GM19395 (cell line): ENCODE measurements at regions not wholly inside any gene's neighbourhood (a gene's known extent, or its start where the extent isn't known, plus 50 kb on each side); places are given as distances from the start of the nearest gene placed in this dataset.
"Not testable (repeated sequence)": the region's sequence is repeated elsewhere in the genome, so short reads cannot be mapped to it uniquely, and the experiment has no call there.

Experiments
- ATAC-seq: cut with Tn5 transposase; IDR thresholded peaks from one replicate; pipeline ENCODE4 v1.9.1; 2021; ENCODE audit warnings: mild to moderate bottlenecking, moderate library complexity; ENCODE audit not compliant: unreplicated experiment

GRCh38 chr7:97373736-97374135 lies 256.2 kb downstream of the SDHAF3 start:
- no peak for ATAC-seq

- no peak for ATAC-seq
Observed at GRCh38 chr7:97377713-97378112, 260.2 kb downstream of the SDHAF3 start.

GRCh38 chr7:97381815-97382554 lies 264.5 kb downstream of the SDHAF3 start:
- no peak for ATAC-seq

- ATAC-seq = no peak
Observed at GRCh38 chr7:97390052-97390451, 272.6 kb downstream of the SDHAF3 start.

GRCh38 chr7:97390915-97391593 lies 273.6 kb downstream of the SDHAF3 start:
- no peak for ATAC-seq

- no peak for ATAC-seq
Observed at GRCh38 chr7:97401398-97401797, 283.9 kb downstream of the SDHAF3 start.

GRCh38 chr7:97405835-97406234 lies 288.3 kb downstream of the SDHAF3 start:
- no peak for ATAC-seq

- ATAC-seq = no peak
Observed at GRCh38 chr7:97407106-97407505, 289.6 kb downstream of the SDHAF3 start.

GRCh38 chr7:97409346-97409745 lies 291.8 kb downstream of the SDHAF3 start:
- no peak for ATAC-seq

- no peak for ATAC-seq
Observed at GRCh38 chr7:97418312-97418711, 300.8 kb downstream of the SDHAF3 start.

GRCh38 chr7:97419898-97420297 lies 302.4 kb downstream of the SDHAF3 start:
- ATAC-seq = no peak

- no peak for ATAC-seq
Observed at GRCh38 chr7:97421307-97421930, 303.9 kb downstream of the SDHAF3 start.

- no peak for ATAC-seq
Observed at GRCh38 chr7:97422046-97422445, 304.5 kb downstream of the SDHAF3 start.

- no peak for ATAC-seq
Observed at GRCh38 chr7:97430006-97430405, 301.9 kb upstream of the TAC1 start.

GRCh38 chr7:97439637-97440214 lies 292.2 kb upstream of the TAC1 start:
- ATAC-seq = no peak

GRCh38 chr7:97446361-97446760 lies 285.5 kb upstream of the TAC1 start:
- no peak for ATAC-seq

GRCh38 chr7:97449448-97449847 lies 282.4 kb upstream of the TAC1 start:
- not testable (repeated sequence) for ATAC-seq

- no peak for ATAC-seq
Observed at GRCh38 chr7:97450516-97450915, 281.4 kb upstream of the TAC1 start.

GRCh38 chr7:97454636-97455035 lies 277.2 kb upstream of the TAC1 start:
- ATAC-seq = no peak

- ATAC-seq = no peak
Observed at GRCh38 chr7:97457054-97457453, 274.8 kb upstream of the TAC1 start.

- no peak for ATAC-seq
Observed at GRCh38 chr7:97460433-97460832, 271.5 kb upstream of the TAC1 start.

- no peak for ATAC-seq
Observed at GRCh38 chr7:97461596-97461995, 270.3 kb upstream of the TAC1 start.
